T1000 (cell line): ENCODE measurements at regions not wholly inside any gene's neighbourhood (a gene's known extent, or its start where the extent isn't known, plus 50 kb on each side); places are given as distances from the start of the nearest gene placed in this dataset.

ENCODE experiments used
- DNase-seq: peaks from one replicate; lab custom pipeline; 2025; ENCODE audit warnings: mixed read lengths; lab: John Stamatoyannopoulos, UW

- DNase-seq: no peak
These were observed 86.8 kb downstream of the CCT6B start for GRCh38 chr17:34874478-34874877.

- no peak for DNase-seq
These were observed 88.6 kb downstream of the CCT6B start for GRCh38 chr17:34872640-34873039.

GRCh38 chr17:34869641-34870040 lies 91.6 kb downstream of the CCT6B start:
- no peak for DNase-seq

DNA sequence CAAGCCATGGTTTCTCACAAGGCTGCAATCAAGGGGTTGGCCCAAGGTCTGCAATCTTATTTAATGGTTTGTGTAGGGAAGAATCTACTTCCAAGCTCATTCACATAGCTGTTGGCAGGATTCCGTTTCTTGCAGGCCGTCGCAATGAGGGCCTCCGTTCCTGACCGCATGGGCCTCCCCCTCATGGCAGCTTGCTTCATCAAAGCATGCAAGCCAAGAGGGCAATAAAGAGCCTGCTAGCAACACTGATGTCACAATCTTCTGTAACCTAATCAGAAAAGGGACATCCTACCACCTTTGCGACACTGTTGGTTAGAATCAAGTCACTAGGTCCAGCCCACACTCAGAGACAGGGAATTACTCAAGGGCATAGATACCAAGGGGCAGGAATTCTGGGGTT lies 95.5 kb downstream of the CCT6B start:
- DNase-seq: no peak

DNA sequence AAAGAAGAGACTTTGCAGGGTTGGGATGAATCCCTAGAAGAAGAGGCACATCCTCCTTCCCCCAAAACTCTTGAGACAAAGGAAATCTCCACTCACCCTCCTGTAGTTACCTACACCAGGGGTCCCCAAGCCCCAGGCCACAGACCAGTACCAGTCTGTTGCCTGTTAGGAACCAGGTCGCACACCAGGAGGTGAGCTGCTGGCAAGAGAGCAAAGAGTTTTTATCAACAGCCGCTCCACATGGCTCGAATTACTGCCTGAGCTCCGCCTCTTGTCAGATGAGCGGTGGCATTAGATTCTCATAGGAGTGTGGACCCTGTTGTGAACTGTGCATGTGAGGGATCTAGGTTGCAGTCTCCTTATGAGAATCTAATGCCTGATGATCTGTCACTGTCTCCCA lies 98.9 kb downstream of the CCT6B start:
- DNase-seq: no peak

DNA sequence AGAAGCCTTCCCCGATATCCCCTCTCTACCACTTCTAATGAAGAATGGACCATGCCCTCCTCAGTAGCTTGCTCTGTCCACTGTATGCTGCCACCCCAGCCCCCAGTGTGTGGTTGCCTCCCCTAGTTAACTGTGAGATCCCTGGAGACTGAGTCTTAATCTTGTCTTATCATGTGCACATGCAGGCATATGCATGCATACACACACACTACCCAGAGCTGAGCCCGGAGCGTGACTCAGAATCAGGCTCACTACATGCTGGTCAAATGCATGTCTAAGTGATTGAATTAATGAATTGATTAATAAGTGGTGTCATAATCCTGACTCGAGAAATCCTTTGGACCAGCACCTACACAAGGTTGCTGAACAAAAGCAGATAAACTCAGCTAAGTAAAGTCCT lies 99.4 kb downstream of the CCT6B start:
- DNase-seq: no peak

DNA sequence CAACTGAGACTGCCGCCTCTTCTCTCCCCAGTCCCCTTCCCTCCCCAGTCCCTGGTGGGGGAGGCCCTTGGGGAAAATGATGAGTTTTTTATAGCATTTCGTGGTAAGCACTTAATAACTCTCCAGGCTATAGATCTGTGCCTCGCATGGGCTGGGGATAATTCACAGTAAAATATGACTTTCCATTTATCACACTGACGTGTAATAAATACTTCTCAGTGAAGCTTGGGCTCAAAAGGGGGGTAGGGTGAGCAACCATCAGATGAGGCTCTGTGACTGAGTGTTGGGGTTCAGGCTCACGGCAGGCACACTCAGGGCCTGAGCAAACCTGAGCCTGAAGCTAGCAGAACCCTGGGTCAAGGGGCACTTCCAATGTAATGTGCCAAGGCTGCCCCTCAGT lies 101.6 kb downstream of the CCT6B start:
- DNase-seq: no peak

- DNase-seq: no peak
These were observed 102.4 kb downstream of the CCT6B start for GRCh38 chr17:34858591-34859565.

GRCh38 chr17:34853924-34854323 lies 107.3 kb downstream of the CCT6B start:
- no peak for DNase-seq

DNA sequence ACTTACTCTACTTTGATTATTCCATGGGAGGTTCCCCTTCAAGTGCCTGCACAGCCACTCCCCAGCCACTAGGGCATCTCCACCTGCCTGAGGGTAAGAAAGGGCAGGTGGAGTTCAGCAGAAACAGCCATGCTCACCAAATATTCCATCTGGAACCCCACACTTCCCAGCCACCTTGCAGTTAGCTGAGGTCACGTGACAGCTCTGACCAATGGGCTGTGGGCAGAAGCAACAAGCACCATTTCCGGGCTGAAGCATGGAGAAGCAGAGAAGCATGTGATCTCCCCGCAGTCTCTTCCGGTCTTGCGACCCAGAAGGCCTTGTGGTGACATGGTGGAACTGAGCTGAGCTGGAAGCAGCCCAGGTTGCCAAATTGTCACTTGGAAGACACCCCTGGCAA lies 108.6 kb downstream of the CCT6B start:
- no peak for DNase-seq

- no peak for DNase-seq
These were observed 109.2 kb downstream of the CCT6B start for GRCh38 chr17:34851961-34852540.

- DNase-seq: no peak
These were observed 110.3 kb downstream of the CCT6B start for GRCh38 chr17:34850964-34851363.

DNA sequence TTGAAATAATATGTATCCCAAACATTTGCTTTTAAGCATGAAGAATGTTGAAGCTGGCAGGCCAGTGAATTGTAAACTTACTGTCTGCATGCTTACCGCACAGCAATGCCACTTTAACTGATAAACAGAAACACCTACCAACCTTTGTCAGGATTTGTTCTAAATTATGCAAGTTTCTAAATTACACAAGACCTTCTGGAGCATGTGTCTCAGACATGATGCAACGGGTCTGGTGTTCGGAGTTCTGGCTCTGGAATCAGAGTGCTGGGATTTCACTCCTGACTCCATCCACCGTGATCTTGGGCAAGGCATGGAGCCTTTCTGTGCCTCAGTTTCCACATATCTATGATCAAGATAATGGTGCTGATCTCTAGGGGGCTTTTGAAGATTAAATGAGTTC lies 111.2 kb downstream of the CCT6B start:
- DNase-seq: no peak

DNA sequence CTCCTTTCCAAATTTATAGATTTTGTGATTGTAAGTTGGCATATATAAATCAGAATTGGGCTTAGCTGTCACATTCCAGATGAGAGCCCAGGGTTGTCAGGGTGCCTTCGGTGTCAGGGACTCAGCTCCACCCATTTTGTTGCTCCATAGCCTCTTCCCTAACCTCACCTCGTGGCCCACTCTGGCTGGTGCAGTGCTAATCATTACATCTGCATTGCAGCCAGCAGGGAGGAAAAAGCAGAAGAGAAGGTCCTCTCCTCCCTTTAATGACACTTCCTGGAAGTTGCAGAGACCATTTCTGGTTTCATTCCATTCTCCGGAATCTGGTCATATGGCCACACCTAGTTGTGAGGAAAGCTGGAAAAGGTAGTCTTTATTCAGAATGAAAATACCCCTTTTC lies 113.3 kb downstream of the CCT6B start:
- DNase-seq: no peak

DNA sequence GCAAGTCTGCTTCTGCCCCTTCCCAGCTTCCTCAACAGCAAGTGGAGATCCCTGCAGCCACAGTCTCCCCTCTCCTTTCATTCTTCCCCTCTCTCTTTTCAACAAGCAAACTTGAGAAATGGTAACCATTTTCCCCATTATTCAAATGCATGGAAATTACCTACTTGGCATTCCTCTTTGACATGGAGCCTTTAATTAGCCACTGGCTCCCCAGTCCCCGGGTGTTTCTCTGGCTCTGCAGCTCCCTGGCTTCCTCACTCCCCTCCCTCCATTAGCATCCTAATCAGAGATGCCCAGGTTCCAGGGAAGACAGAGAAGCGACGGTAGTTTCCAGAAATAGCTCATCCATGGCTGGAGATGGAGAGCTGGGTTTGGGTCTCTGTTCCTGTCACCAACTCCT lies 116.0 kb downstream of the CCT6B start:
- no peak for DNase-seq

DNA sequence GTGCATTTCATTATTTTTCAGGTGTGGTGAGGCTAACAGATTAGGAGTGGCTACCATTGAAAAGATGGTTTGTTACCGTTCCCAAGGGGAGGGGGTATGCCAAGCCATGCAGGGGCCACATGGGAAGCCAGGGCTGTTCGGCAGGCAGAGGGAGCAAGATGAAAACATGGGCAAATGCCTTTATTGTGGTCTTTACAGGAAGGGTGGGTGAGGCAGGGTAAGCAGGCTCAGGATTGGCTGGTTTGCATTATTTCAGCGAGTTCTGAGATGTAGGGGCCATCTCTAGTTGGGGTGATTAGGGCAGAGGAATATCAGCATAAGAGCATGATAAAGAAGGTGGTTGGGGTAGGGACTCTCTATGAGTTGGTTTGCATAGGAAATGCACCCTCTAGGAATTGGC lies 117.6 kb downstream of the CCT6B start:
- no peak for DNase-seq

- no peak for DNase-seq
These were observed 119.0 kb downstream of the CCT6B start for GRCh38 chr17:34842235-34842634.

- no peak for DNase-seq
These were observed 119.8 kb downstream of the CCT6B start for GRCh38 chr17:34841467-34841866.

- no peak for DNase-seq
These were observed 120.5 kb downstream of the CCT6B start for GRCh38 chr17:34840750-34841149.

DNA sequence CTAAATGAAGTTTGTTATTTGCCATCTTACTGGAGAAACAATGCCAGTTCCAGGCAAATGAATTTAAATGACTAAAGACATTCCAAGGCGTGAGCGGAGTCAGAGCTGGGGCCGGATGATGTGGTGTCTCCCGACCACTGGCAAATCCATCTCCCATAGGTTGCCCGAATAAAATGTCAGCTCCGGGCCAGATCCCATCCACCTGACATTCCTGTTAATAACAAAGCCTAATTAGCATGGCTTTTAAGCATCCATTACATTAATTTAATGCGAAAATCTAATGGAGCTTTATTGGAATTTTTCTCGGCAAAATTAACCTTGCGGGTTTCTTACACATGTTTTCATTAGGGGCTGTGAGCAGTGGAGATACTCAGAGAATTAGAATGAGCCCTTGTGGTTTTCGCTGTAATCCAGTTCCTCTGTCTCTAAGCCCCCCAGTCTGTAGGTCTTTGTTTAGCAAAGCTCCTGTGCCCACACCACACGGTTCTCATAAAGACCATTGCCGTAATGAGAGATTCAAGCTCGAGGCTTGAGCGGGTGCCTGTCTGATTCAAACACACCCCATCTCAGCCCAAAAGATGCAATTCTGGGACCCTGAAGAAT lies 123.3 kb downstream of the CCT6B start:
- no peak for DNase-seq

DNA sequence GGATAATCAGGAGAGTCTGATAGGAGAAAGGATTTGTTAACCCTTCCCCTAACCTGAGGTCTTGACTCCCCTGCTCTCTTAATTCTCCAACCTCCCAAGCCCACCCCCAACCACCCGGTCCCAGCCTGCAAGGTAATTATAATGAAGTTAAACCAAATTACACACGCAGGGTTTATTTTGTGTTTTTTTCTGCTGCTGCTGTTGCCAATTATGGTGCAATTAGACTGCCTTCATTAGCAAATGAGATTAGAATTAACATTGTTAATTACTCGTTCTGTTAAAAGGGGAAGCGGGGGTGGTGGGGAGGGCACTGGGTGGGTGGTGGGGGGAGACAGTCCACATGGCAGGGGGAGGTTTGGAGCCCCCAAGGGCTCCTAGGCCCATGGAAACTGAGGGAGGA lies 128.9 kb downstream of the CCT6B start:
- no peak for DNase-seq

GRCh38 chr17:34827008-34827407 lies 134.3 kb downstream of the CCT6B start:
- no peak for DNase-seq

GRCh38 chr17:34826332-34826731 lies 134.9 kb downstream of the CCT6B start:
- peak; percentile 45 for DNase-seq
